NCI-H82 (cell line): ENCODE measurements at regions not wholly inside any gene's neighbourhood (a gene's known extent, or its start where the extent isn't known, plus 50 kb on each side); places are given as distances from the start of the nearest gene placed in this dataset.

Experiments
- DNase-seq: peaks from one replicate; lab custom pipeline; 2025; lab: John Stamatoyannopoulos, UW

GRCh38 chr3:16114429-16114828 lies 60.1 kb upstream of the GALNT15 start:
- no peak for DNase-seq

GRCh38 chr3:16114930-16115329 lies 59.5 kb upstream of the GALNT15 start:
- no peak for DNase-seq

GRCh38 chr3:16118396-16118795 lies 56.1 kb upstream of the GALNT15 start:
- peak; percentile 22 for DNase-seq

- DNase-seq, result peak; percentile 61
Measured at GRCh38 chr3:16119887-16120286, 54.6 kb upstream of the GALNT15 start.

GRCh38 chr3:16121391-16121790 lies 53.1 kb upstream of the GALNT15 start:
- DNase-seq, result no peak

- DNase-seq, result no peak
Measured at GRCh38 chr3:16122155-16122554, 52.3 kb upstream of the GALNT15 start.

GRCh38 chr3:16122661-16123060 lies 51.8 kb upstream of the GALNT15 start:
- DNase-seq, result no peak

GRCh38 chr3:16124636-16125035 lies 49.8 kb upstream of the GALNT15 start:
- no peak for DNase-seq
